ENCODE measurements at regions not wholly inside any gene's neighbourhood (a gene's known extent, or its start where the extent isn't known, plus 50 kb on each side); places are given as distances from the start of the nearest gene placed in this dataset.

- no peak overlapping the region for H3K27ac ChIP-seq (ENCODE audit: low read depth, low read length)
- no peaks in the 10 kb centered on the region for H3K36me3 ChIP-seq (ENCODE audit: control insufficient read depth in 1 of 2, insufficient read depth in 2 of 2, low read length in 2 of 2)
- H3K18ac ChIP-seq (ENCODE audit: low read length) = no peak overlapping the region
- no peak overlapping the region for H3K14ac ChIP-seq (ENCODE audit: low read length)
- WGBS (ENCODE audit: extremely low coverage, insufficient coverage, insufficient read length) = no CpG with 5 or more reads among the region's 3 CpGs
- H3K4me1 ChIP-seq (ENCODE audit: control insufficient read depth in 1 of 2, insufficient read depth in 2 of 2, low read length in 2 of 2) = no peaks in the 10 kb centered on the region
- H4K12ac ChIP-seq (ENCODE audit: low read depth, low read length) = no peak overlapping the region
- H2BK120ac ChIP-seq (ENCODE audit: insufficient read depth, low read length, poor library complexity) = no peak overlapping the region
- no peaks in the 10 kb centered on the region for H3K9me3 ChIP-seq (ENCODE audit: insufficient read depth, low read depth, low read length)
- no peak overlapping the region for H2AFZ ChIP-seq (ENCODE audit: insufficient read depth, low read length, poor library complexity)
- H3K4ac ChIP-seq (ENCODE audit: low read depth, low read length) = no peak overlapping the region
- no peak overlapping the region for H4K91ac ChIP-seq (ENCODE audit: low read depth, low read length)
- H3K79me2 ChIP-seq (ENCODE audit: control insufficient read depth, insufficient read depth, low read length, poor library complexity) = no peaks in the 10 kb centered on the region
- H3K23ac ChIP-seq (ENCODE audit: low read length) = no peak overlapping the region
- H3K79me1 ChIP-seq (ENCODE audit: low read length) = no peaks in the 10 kb centered on the region
- no peak for DNase-seq
- H3K27me3 ChIP-seq (ENCODE audit: insufficient read depth, low read length) = no peaks in the 10 kb centered on the region
- no peak overlapping the region for H2BK5ac ChIP-seq (ENCODE audit: low read depth, low read length, poor library complexity)
- H2BK12ac ChIP-seq (ENCODE audit: low read length) = no peak overlapping the region
- H3K9ac ChIP-seq (ENCODE audit: low read length) = no peak overlapping the region
- H3K4me2 ChIP-seq (ENCODE audit: low read length) = no peak overlapping the region
- H4K8ac ChIP-seq (ENCODE audit: low read depth, low read length) = no peak overlapping the region
- H3K4me3 ChIP-seq (ENCODE audit: low read depth, low read length) = no peak overlapping the region
- no peak overlapping the region for H2AK5ac ChIP-seq (ENCODE audit: low read length)
Measured at GRCh38 chr1:72462186-72462905, 180.0 kb upstream of the NEGR1 start.

- Histone ChIP-seq H3K9ac (ENCODE audit: low read length) (no peak overlapping the region), H3K4me2 (ENCODE audit: low read length) (no peak overlapping the region), H3K79me2 (ENCODE audit: control insufficient read depth, insufficient read depth, low read length, poor library complexity) (no peaks in the 10 kb centered on the region), H3K79me1 (ENCODE audit: low read length) (no peaks in the 10 kb centered on the region), H3K4me3 (ENCODE audit: low read depth, low read length) (no peak overlapping the region), H3K4ac (ENCODE audit: low read depth, low read length) (no peak overlapping the region), H3K4me1 (ENCODE audit: control insufficient read depth in 1 of 2, insufficient read depth in 2 of 2, low read length in 2 of 2) (no peaks in the 10 kb centered on the region), H4K12ac (ENCODE audit: low read depth, low read length) (no peak overlapping the region), H2AK5ac (ENCODE audit: low read length) (no peak overlapping the region), H2BK120ac (ENCODE audit: insufficient read depth, low read length, poor library complexity) (no peak overlapping the region), H3K9me3 (ENCODE audit: insufficient read depth, low read depth, low read length) (no peaks in the 10 kb centered on the region), H3K23ac (ENCODE audit: low read length) (no peak overlapping the region), H4K91ac (ENCODE audit: low read depth, low read length) (no peak overlapping the region), H4K8ac (ENCODE audit: low read depth, low read length) (no peak overlapping the region), H3K36me3 (ENCODE audit: control insufficient read depth in 1 of 2, insufficient read depth in 2 of 2, low read length in 2 of 2) (no peaks in the 10 kb centered on the region), H3K27me3 (ENCODE audit: insufficient read depth, low read length) (no peaks in the 10 kb centered on the region), H2BK12ac (ENCODE audit: low read length) (no peak overlapping the region), H2AFZ (ENCODE audit: insufficient read depth, low read length, poor library complexity) (no peak overlapping the region), H3K18ac (ENCODE audit: low read length) (no peak overlapping the region), H2BK5ac (ENCODE audit: low read depth, low read length, poor library complexity) (no peak overlapping the region), H3K14ac (ENCODE audit: low read length) (no peak overlapping the region), H3K27ac (ENCODE audit: low read depth, low read length) (no peak overlapping the region)
- DNase-seq = no peak
- WGBS (ENCODE audit: extremely low coverage, insufficient coverage, insufficient read length) = no CpG with 5 or more reads among the region's 3 CpGs
Measured at GRCh38 chr1:72442262-72442661, 159.9 kb upstream of the NEGR1 start.

- H3K79me2 ChIP-seq (ENCODE audit: control insufficient read depth, insufficient read depth, low read length, poor library complexity) = no peaks in the 10 kb centered on the region
- H3K4ac ChIP-seq (ENCODE audit: low read depth, low read length) = no peak overlapping the region
Measured at GRCh38 chr1:72439036-72439435, 156.7 kb upstream of the NEGR1 start.

GRCh38 chr1:72438270-72438669 is 155.9 kb upstream of the NEGR1 start:
- Histone ChIP-seq H2BK120ac (ENCODE audit: insufficient read depth, low read length, poor library complexity) (no peak overlapping the region), H2BK12ac (ENCODE audit: low read length) (no peak overlapping the region), H3K23ac (ENCODE audit: low read length) (no peak overlapping the region), H3K27ac (ENCODE audit: low read depth, low read length) (no peak overlapping the region), H2AFZ (ENCODE audit: insufficient read depth, low read length, poor library complexity) (no peak overlapping the region), H3K4me2 (ENCODE audit: low read length) (no peak overlapping the region), H3K27me3 (ENCODE audit: insufficient read depth, low read length) (no peaks in the 10 kb centered on the region), H3K79me2 (ENCODE audit: control insufficient read depth, insufficient read depth, low read length, poor library complexity) (no peaks in the 10 kb centered on the region), H2BK5ac (ENCODE audit: low read depth, low read length, poor library complexity) (no peak overlapping the region), H4K12ac (ENCODE audit: low read depth, low read length) (no peak overlapping the region), H4K91ac (ENCODE audit: low read depth, low read length) (no peak overlapping the region), H3K36me3 (ENCODE audit: control insufficient read depth in 1 of 2, insufficient read depth in 2 of 2, low read length in 2 of 2) (no peaks in the 10 kb centered on the region), H3K4ac (ENCODE audit: low read depth, low read length) (no peak overlapping the region), H3K18ac (ENCODE audit: low read length) (no peak overlapping the region), H3K79me1 (ENCODE audit: low read length) (no peaks in the 10 kb centered on the region), H3K9ac (ENCODE audit: low read length) (no peak overlapping the region), H2AK5ac (ENCODE audit: low read length) (no peak overlapping the region), H3K4me3 (ENCODE audit: low read depth, low read length) (no peak overlapping the region), H4K8ac (ENCODE audit: low read depth, low read length) (no peak overlapping the region), H3K9me3 (ENCODE audit: insufficient read depth, low read depth, low read length) (no peaks in the 10 kb centered on the region), H3K14ac (ENCODE audit: low read length) (no peak overlapping the region), H3K4me1 (ENCODE audit: control insufficient read depth in 1 of 2, insufficient read depth in 2 of 2, low read length in 2 of 2) (no peaks in the 10 kb centered on the region)
- WGBS (ENCODE audit: extremely low coverage, insufficient coverage, insufficient read length) = no CpG with 5 or more reads among the region's 1 CpG
- DNase-seq = no peak

More at GRCh38 chr1:72439036-72439435, 156.7 kb upstream of the NEGR1 start:
- Histone ChIP-seq H3K79me1 (ENCODE audit: low read length) (no peaks in the 10 kb centered on the region), H3K9me3 (ENCODE audit: insufficient read depth, low read depth, low read length) (no peaks in the 10 kb centered on the region), H4K8ac (ENCODE audit: low read depth, low read length) (no peak overlapping the region), H3K27ac (ENCODE audit: low read depth, low read length) (no peak overlapping the region), H2AFZ (ENCODE audit: insufficient read depth, low read length, poor library complexity) (no peak overlapping the region), H2BK12ac (ENCODE audit: low read length) (no peak overlapping the region), H4K12ac (ENCODE audit: low read depth, low read length) (no peak overlapping the region), H2BK120ac (ENCODE audit: insufficient read depth, low read length, poor library complexity) (no peak overlapping the region), H3K18ac (ENCODE audit: low read length) (no peak overlapping the region), H3K27me3 (ENCODE audit: insufficient read depth, low read length) (no peaks in the 10 kb centered on the region), H3K14ac (ENCODE audit: low read length) (no peak overlapping the region), H3K4me3 (ENCODE audit: low read depth, low read length) (no peak overlapping the region), H3K4me2 (ENCODE audit: low read length) (no peak overlapping the region), H3K36me3 (ENCODE audit: control insufficient read depth in 1 of 2, insufficient read depth in 2 of 2, low read length in 2 of 2) (no peaks in the 10 kb centered on the region), H3K9ac (ENCODE audit: low read length) (no peak overlapping the region), H2BK5ac (ENCODE audit: low read depth, low read length, poor library complexity) (no peak overlapping the region), H4K91ac (ENCODE audit: low read depth, low read length) (no peak overlapping the region), H3K23ac (ENCODE audit: low read length) (no peak overlapping the region), H3K4me1 (ENCODE audit: control insufficient read depth in 1 of 2, insufficient read depth in 2 of 2, low read length in 2 of 2) (no peaks in the 10 kb centered on the region), H2AK5ac (ENCODE audit: low read length) (no peak overlapping the region)
- no CpG with 5 or more reads among the region's 1 CpG for WGBS (ENCODE audit: extremely low coverage, insufficient coverage, insufficient read length)
- no peak for DNase-seq
